ENCODE measurements at regions not wholly inside any gene's neighbourhood (a gene's known extent, or its start where the extent isn't known, plus 50 kb on each side); places are given as distances from the start of the nearest gene placed in this dataset.
"Not testable (repeated sequence)": the region's sequence is repeated elsewhere in the genome, so short reads cannot be mapped to it uniquely, and the experiment has no call there.

DNA sequence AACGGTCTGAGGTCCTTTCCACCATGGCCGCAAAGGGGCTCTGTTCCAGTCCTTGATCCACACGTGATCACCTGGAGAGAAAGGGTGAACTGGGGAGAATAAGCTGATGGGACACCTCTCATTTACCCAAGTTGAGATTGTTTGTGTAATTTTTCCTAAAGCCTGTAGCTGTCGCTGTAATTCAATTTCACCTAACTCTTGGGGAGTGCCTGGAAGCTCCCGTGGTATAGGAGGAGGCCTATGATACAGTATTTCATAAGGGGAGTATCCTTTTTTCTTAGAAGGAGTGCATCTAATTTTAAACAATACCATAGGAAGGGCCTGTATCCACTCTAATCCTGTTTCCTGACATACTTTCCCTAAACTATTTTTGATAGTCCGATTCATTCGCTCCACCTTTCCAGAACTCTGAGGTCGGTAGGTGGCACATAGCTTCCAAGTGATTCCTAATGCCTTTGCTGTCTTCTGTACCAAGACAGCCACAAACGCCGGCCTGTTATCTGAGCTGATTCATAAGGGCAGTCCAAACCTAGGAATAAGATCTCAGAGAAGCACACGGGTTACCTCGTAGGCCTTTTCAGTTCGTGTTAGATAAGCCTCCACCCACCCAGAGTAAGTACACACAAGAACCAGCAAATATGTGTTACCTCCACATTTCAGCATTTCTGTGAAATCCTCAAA is 78.9 kb upstream of the VEPH1 start:
- H3K9me3 Mint-ChIP-seq; H3K4me3 Mint-ChIP-seq; H3K27ac Mint-ChIP-seq; H3K27me3 Mint-ChIP-seq; POLR2A ChIA-PET; H3K4me1 Mint-ChIP-seq; CTCF ChIA-PET; DNase-seq; H3K36me3 Mint-ChIP-seq (ENCODE audit: low read depth): not testable (repeated sequence)

DNA sequence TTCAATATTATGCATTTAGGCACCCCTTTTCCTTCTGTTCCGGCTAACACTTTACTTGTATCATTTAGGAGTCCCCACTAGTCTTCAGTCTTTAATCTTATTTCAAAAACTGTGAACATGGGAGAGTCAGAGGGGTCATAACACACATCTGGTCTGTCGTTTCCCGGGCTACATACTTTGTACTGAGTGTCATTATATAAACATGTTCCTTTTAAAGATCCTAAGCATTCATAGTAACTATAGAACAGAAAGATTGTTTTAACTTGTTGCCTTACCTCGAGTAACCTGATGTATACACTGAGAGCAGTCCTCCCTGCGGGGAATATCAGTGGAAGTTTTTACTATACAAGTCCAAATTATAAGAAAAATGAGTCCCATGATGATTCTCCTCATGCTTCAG is 78.2 kb upstream of the VEPH1 start:
- Mint-ChIP-seq H3K4me1 (no peaks in the 10 kb centered on the region), H3K27ac (no peak overlapping the region), H3K4me3 (no peak overlapping the region), H3K9me3 (no peaks in the 10 kb centered on the region), H3K27me3 (peaks cover 4% of the 10 kb centered on the region), H3K36me3 (ENCODE audit: low read depth) (no peaks in the 10 kb centered on the region)
- POLR2A ChIA-PET, result no interaction called here
- no peak for DNase-seq
- CTCF ChIA-PET, result interaction anchor here (1.4 kb wide), 1 partner anchor 40 kb away, joined by 3 read pairs; no protein-coding TSS in a partner anchor

DNA sequence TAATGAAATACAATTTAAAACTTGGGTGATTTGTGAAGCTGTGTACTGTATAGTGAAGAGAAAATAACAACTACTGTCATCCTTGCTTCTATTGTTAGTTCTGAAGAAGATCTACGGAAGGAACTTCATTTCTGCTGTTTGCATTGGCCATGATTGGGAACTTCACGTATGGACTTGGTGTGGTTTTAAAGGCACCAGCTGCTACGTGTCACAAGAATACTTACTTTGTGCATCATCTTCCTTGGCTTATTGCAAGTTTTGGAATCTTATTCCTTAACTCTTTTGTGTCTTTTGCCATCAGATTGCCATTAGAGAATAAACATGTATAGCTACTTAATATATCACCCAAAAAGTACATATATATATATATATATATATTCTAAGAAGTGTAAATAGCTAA is 75.0 kb upstream of the VEPH1 start:
- ChIA-PET CTCF (no interaction called here), POLR2A (interaction anchor here (0.6 kb wide), 1 partner anchor 47 kb away, joined by 3 read pairs; no protein-coding TSS in a partner anchor)
- no peaks in the 10 kb centered on the region for H3K9me3 Mint-ChIP-seq
- no peak overlapping the region for H3K27ac Mint-ChIP-seq
- no peaks in the 10 kb centered on the region for H3K4me1 Mint-ChIP-seq
- no peaks in the 10 kb centered on the region for H3K36me3 Mint-ChIP-seq (ENCODE audit: low read depth)
- peaks cover 9% of the 10 kb centered on the region for H3K27me3 Mint-ChIP-seq
- no peak overlapping the region for H3K4me3 Mint-ChIP-seq
- no peak for DNase-seq

DNA sequence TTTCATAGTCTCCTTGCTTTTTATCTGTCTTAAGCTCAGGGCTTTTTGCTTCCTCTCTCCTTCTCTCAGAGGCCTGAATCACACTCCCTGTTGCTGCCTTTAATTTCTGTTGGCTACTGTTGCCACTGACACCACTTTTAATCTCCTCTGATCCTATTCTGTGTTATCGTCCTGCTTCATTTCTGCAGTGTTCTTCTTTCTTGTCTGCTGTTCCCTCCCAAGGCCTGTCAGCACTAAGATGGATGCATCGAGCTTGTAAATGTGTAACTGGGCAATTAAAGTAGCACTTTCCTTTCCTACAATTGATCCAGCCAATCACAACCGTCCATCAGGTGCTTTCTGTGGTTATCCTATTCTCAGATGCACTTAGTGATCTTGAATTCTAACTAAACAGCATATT is 71.3 kb upstream of the VEPH1 start:
- H3K4me3 Mint-ChIP-seq, result no peak overlapping the region
- POLR2A ChIA-PET, result no interaction called here
- DNase-seq, result no peak
- CTCF ChIA-PET, result interaction anchor here (1.1 to 2.5 kb wide), 2 partner anchors 23 to 42 kb away, joined by 3 to 21 read pairs; no protein-coding TSS in a partner anchor
- no peaks in the 10 kb centered on the region for H3K9me3 Mint-ChIP-seq
- no peaks in the 10 kb centered on the region for H3K4me1 Mint-ChIP-seq
- no peaks in the 10 kb centered on the region for H3K36me3 Mint-ChIP-seq (ENCODE audit: low read depth)
- H3K27me3 Mint-ChIP-seq, result peaks cover 15% of the 10 kb centered on the region
- H3K27ac Mint-ChIP-seq, result no peak overlapping the region

DNA sequence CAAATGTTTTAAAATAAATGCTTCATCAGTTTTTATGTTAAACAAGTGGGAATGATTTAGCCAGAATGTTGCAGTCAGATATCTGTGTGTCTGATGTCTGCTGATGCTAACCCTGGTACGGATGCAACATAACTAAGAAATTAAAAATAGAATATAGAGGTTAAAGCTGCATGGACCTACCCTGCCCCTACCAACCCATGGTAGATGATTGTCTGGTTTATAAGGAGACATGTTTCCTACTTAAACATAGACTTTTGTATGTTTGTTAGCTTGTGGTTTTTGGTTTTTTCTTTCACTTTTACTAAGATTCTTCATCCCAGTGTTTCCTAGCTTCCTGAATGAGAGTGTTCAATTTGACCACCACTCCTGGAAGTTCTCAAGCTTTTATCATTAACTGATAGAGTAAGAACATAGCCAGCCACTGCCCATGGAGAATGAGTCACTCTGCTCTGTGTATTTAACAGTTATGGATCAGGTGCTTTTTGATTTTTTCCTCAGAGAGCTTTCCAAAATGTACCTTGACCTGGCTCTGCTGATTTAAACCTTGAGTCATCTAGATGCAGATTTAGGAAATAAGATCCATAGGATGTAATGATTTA is 70.7 kb upstream of the VEPH1 start:
- H3K9me3 Mint-ChIP-seq, result no peaks in the 10 kb centered on the region
- DNase-seq, result no peak
- POLR2A ChIA-PET, result no interaction called here
- H3K27ac Mint-ChIP-seq, result no peak overlapping the region
- CTCF ChIA-PET, result interaction anchor here (1.1 to 2.5 kb wide), 2 partner anchors 22 to 41 kb away, joined by 3 to 21 read pairs; no protein-coding TSS in a partner anchor
- H3K27me3 Mint-ChIP-seq, result peaks cover 15% of the 10 kb centered on the region
- no peak overlapping the region for H3K4me3 Mint-ChIP-seq
- no peaks in the 10 kb centered on the region for H3K4me1 Mint-ChIP-seq
- H3K36me3 Mint-ChIP-seq (ENCODE audit: low read depth), result no peaks in the 10 kb centered on the region

DNA sequence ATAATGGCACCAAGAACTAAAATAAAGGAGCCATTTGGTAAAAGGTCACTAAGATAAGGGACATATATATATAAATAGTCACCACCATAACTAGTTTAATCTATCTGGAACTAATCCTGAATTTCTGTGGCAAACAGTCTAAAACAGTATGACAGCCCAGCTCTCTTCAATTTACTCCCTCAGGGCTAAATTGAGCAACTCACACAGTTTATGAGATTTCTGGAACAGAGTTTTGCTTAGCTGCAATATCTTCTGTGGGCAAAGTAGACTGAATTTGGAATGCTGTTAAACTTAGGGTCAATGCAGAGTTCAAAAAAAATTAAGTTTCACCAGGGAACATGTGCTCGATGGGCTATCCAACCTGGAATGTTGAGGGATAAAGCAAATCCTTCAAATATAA is 70.1 kb upstream of the VEPH1 start:
- Mint-ChIP-seq H3K4me3 (no peak overlapping the region), H3K4me1 (no peaks in the 10 kb centered on the region), H3K27me3 (peaks cover 15% of the 10 kb centered on the region), H3K9me3 (no peaks in the 10 kb centered on the region), H3K27ac (no peak overlapping the region), H3K36me3 (ENCODE audit: low read depth) (no peaks in the 10 kb centered on the region)
- CTCF ChIA-PET, result interaction anchor here (1.1 to 2.5 kb wide), 4 partner anchors 16 to 51 kb away, joined by 3 to 21 read pairs (median 3); no protein-coding TSS in a partner anchor
- POLR2A ChIA-PET, result no interaction called here
- no peak for DNase-seq

DNA sequence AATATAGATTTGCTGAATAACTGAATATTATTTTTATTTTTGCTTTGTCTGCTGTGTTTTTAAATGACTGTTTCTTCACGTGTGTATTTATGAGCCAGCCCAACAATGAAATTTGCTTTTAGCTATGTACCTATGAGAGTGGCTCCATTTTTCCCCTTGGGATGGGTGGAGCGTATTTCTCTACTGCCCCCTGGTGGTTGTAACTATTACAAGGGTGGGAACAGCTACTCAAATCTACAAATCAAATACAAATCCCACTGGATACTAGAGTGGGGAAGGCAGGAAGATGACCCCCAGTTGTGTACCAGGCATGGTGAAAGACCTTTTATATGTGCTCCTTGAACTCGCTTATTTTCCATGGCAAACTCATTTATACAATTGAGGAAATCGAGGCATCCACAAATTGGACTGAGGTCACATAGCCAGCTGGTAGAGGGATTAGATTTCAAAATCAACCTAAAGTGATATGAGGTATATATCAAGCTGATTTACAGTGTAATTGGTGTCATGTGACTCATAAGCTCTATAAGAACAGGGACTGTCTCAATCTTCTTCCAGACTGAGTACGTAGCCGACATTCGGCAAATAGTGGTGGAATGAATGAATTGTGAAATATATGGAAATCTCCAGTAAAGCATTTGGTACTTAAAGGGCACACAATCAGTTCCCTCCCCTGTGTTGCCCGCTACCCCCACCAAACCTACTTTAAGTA is 69.5 kb upstream of the VEPH1 start:
- ChIA-PET CTCF (interaction anchor here (0.5 to 2.5 kb wide), 4 partner anchors 15 to 395 kb away, joined by 3 to 21 read pairs (median 4); no protein-coding TSS in a partner anchor), POLR2A (no interaction called here)
- Mint-ChIP-seq H3K36me3 (ENCODE audit: low read depth) (no peaks in the 10 kb centered on the region), H3K4me1 (no peaks in the 10 kb centered on the region), H3K9me3 (no peaks in the 10 kb centered on the region), H3K27ac (no peak overlapping the region), H3K4me3 (no peak overlapping the region), H3K27me3 (peaks cover 13% of the 10 kb centered on the region)
- DNase-seq, result peak; percentile 33

DNA sequence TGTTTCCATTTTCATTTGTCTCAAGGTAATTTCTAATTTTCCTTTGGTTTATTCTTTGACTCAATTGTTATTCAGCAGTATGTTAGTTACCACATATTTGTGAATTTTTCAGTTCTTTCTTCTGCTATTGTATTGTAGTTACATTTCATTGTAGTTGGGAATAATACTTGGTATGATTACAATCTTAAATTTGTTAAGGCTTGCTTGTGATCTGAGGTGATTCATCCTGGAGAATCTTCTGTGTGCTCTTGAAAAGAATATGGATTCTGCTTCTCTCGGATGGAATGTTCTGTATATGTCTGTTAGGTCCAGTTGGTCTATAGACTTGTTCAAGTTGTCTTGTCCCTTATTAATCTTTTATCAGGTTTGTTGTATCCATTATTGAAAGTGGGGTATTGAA is 63.4 kb upstream of the VEPH1 start:
- no peak overlapping the region for H3K27ac Mint-ChIP-seq
- no peaks in the 10 kb centered on the region for H3K9me3 Mint-ChIP-seq
- H3K4me3 Mint-ChIP-seq, result no peak overlapping the region
- DNase-seq, result no peak
- ChIA-PET POLR2A (no interaction called here), CTCF (no interaction called here)
- H3K36me3 Mint-ChIP-seq (ENCODE audit: low read depth), result no peaks in the 10 kb centered on the region
- no peaks in the 10 kb centered on the region for H3K4me1 Mint-ChIP-seq
- peaks cover 21% of the 10 kb centered on the region for H3K27me3 Mint-ChIP-seq

DNA sequence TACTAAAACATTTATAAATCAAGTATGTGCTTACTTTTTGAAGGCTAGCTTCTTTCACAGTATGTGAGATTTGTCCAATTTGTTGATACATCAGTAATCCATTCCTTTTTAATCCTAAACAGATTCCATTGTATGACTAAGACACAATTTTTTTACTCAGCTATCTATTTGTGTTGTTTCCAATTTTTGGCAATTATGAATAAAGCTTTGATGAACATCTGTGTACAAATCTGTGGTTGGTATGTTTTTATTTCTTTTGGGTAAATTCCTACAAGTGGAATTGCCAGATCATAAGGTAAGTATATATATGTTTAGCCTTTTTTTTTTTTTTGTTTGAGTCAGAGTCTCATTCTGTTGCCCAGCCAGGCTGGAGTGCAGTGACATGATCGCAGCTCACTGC is 56.2 kb upstream of the VEPH1 start:
- ChIA-PET POLR2A (interaction anchor here (0.6 kb wide), 1 partner anchor 83 kb away, joined by 3 read pairs; no protein-coding TSS in a partner anchor), CTCF (no interaction called here)

More for the DNA sequence above, 56.2 kb upstream of the VEPH1 start:
- Mint-ChIP-seq H3K4me3 (no peak overlapping the region), H3K9me3 (no peaks in the 10 kb centered on the region), H3K4me1 (no peaks in the 10 kb centered on the region), H3K27ac (no peak overlapping the region), H3K36me3 (ENCODE audit: low read depth) (no peaks in the 10 kb centered on the region), H3K27me3 (peaks cover 23% of the 10 kb centered on the region)
- no peak for DNase-seq
